IMR-90 (cell line): ENCODE measurements at regions not wholly inside any gene's neighbourhood (a gene's known extent, or its start where the extent isn't known, plus 50 kb on each side); places are given as distances from the start of the nearest gene placed in this dataset.

Experiments used
- ATAC-seq: fragments of 200-7000 bp; cut with Tn5 transposase; 2 replicates; pipeline ENCODE4 v1.9.1; 2020; ENCODE audit warnings: low read depth, mild to moderate bottlenecking, moderate library complexity
- BruUV-seq: library from RNA; stranded (reverse); fragments of 400-500 nt; replicated peaks from 2 replicates; lab custom pipeline; 2021; lab: Mats Ljungman, UMichigan
- CTCF ChIA-PET: fragments of 300-600 bp; formaldehyde crosslinking; extraction: SDS; loops from one replicate; lab custom pipeline; 2021; ENCODE audit warnings: antibody characterized with exemption; lab: Yijun Ruan, JAX
- POLR2A ChIA-PET: fragments of 300-600 bp; sonication (Branson Sonifier 250); formaldehyde crosslinking; loops from one replicate; lab custom pipeline; 2022; ENCODE audit warnings: antibody characterized with exemption; ENCODE audit not compliant: unreplicated experiment; lab: Charles Lee
- DNase-seq: peaks from one replicate; pipeline ENCODE4 v3.0.0; 2013
- H2AFZ ChIP-seq: replicated peaks from 2 replicates; pipeline ENCODE3; 2013; ENCODE audit warnings: low read length, mild to moderate bottlenecking; ENCODE audit not compliant: poor library complexity
- H2AK5ac ChIP-seq: 2 replicates; pipeline ENCODE4 v1.6.1; 2013; ENCODE audit warnings: low read depth, low read length, inconsistent platforms
- H2AK9ac ChIP-seq: replicated peaks from 2 replicates; pipeline ENCODE3; 2013; ENCODE audit warnings: mild to moderate bottlenecking, low read depth, low read length, moderate library complexity; ENCODE audit not compliant: poor library complexity
- H2BK120ac ChIP-seq: 2 replicates; pipeline ENCODE4 v1.6.1; 2013; ENCODE audit warnings: low read depth, low read length, inconsistent platforms
- H2BK15ac ChIP-seq: 3 replicates; pipeline ENCODE4 v1.6.1; 2013; ENCODE audit warnings: low read depth, low read length, inconsistent platforms
- H2BK20ac ChIP-seq: 2 replicates; pipeline ENCODE4 v1.6.1; 2013; ENCODE audit warnings: low read depth, mild to moderate bottlenecking, inconsistent platforms, low read length, moderate library complexity
- H2BK5ac ChIP-seq: 2 replicates; pipeline ENCODE4 v1.6.1; 2013; ENCODE audit warnings: mild to moderate bottlenecking, low read depth, low read length, inconsistent platforms; ENCODE audit not compliant: poor library complexity, severe bottlenecking
- H3K14ac ChIP-seq: replicated peaks from 2 replicates; pipeline ENCODE4 v1.6.1; 2013; ENCODE audit warnings: low read depth, low read length, inconsistent platforms
- H3K18ac ChIP-seq: 2 replicates; pipeline ENCODE4 v1.6.1; 2013; ENCODE audit warnings: low read depth, low read length, control low read depth
- H3K23ac ChIP-seq: 2 replicates; pipeline ENCODE4 v1.6.1; 2013; ENCODE audit warnings: low read depth, low read length, inconsistent platforms
- H3K27ac ChIP-seq: 2 replicates; pipeline ENCODE4 v1.5.1; 2013; ENCODE audit warnings: mild to moderate bottlenecking, control low read depth, low read length; ENCODE audit not compliant: insufficient read depth
- H3K27me3 ChIP-seq: 2 replicates; pipeline ENCODE4 v1.6.1; 2013; ENCODE audit warnings: low read length; ENCODE audit not compliant: control insufficient read depth, insufficient read depth
- H3K36me3 ChIP-seq: 2 replicates; pipeline ENCODE4 v1.6.1; 2013; ENCODE audit warnings: low read length, mixed read lengths; ENCODE audit not compliant: control insufficient read depth, insufficient read depth
- H3K4ac ChIP-seq: 2 replicates; pipeline ENCODE4 v1.6.1; 2013; ENCODE audit warnings: low read depth, low read length, inconsistent platforms
- H3K4me1 ChIP-seq: 2 replicates; pipeline ENCODE4 v1.6.1; 2013; ENCODE audit warnings: low read length, mixed read lengths; ENCODE audit not compliant: control insufficient read depth, insufficient read depth
- H3K4me2 ChIP-seq: 2 replicates; pipeline ENCODE4 v1.6.1; 2013; ENCODE audit warnings: low read depth, mild to moderate bottlenecking, control low read depth, low read length, moderate library complexity
- H3K4me3 ChIP-seq: 2 replicates; pipeline ENCODE4 v1.5.1; 2013; ENCODE audit warnings: low read depth, mild to moderate bottlenecking, control low read depth, low read length, moderate library complexity; ENCODE audit not compliant: insufficient read depth
- H3K56ac ChIP-seq: 2 replicates; pipeline ENCODE4 v1.6.1; 2013; ENCODE audit warnings: low read length, inconsistent platforms; ENCODE audit not compliant: insufficient read depth; ENCODE audit errors: extremely low read depth
- H3K79me1 ChIP-seq, 2 experiments: 2 replicates each; pipeline ENCODE4 v1.6.1; 2013; ENCODE audit warnings: low read length in 2 of 2, inconsistent platforms in 1 of 2, low read depth in 1 of 2
- H3K9ac ChIP-seq: 2 replicates; pipeline ENCODE4 v1.6.1; 2013; ENCODE audit warnings: low read depth, low read length, control low read depth
- H3K9me1 ChIP-seq: 2 replicates; pipeline ENCODE4 v1.6.1; 2013; ENCODE audit warnings: low read length, inconsistent platforms; ENCODE audit not compliant: insufficient read depth
- H3K9me3 ChIP-seq: 2 replicates; pipeline ENCODE4 v1.6.1; 2013; ENCODE audit warnings: low read length; ENCODE audit not compliant: control insufficient read depth, insufficient read depth
- H4K20me1 ChIP-seq: 2 replicates; pipeline ENCODE4 v1.6.1; 2013; ENCODE audit warnings: low read length, inconsistent platforms; ENCODE audit not compliant: insufficient read depth
- H4K5ac ChIP-seq: 2 replicates; pipeline ENCODE4 v1.6.1; 2013; ENCODE audit warnings: mild to moderate bottlenecking, low read depth, low read length, control low read depth
- H4K8ac ChIP-seq, 2 experiments: 2 replicates each; pipeline ENCODE4 v1.6.1; 2013; ENCODE audit warnings: low read depth in 2 of 2, low read length in 2 of 2, control low read depth in 1 of 2, inconsistent platforms in 1 of 2
- H4K91ac ChIP-seq: 2 replicates; pipeline ENCODE4 v1.6.1; 2013; ENCODE audit warnings: low read depth, low read length, inconsistent platforms; ENCODE audit not compliant: insufficient read depth
- BHLHE40 ChIP-seq: fragments of 150-350 bp; IDR thresholded peaks from 2 replicates; pipeline ENCODE4 v1.6.1; 2016; ENCODE audit warnings: mild to moderate bottlenecking, low read depth, low read length
- CEBPB ChIP-seq: IDR thresholded peaks from 2 replicates; pipeline ENCODE4 v1.6.1; 2012; ENCODE audit warnings: low read depth, low read length, improper control_type of control experiment
- CHD1 ChIP-seq: IDR thresholded peaks from 2 replicates; pipeline ENCODE4 v1.6.1; 2012; ENCODE audit warnings: low read depth, low read length, improper control_type of control experiment
- FOS ChIP-seq: fragments of 150-350 bp; IDR thresholded peaks from 2 replicates; pipeline ENCODE4 v1.6.1; 2016; ENCODE audit warnings: low read depth, low read length
- MAFK ChIP-seq: IDR thresholded peaks from 2 replicates; pipeline ENCODE4 v1.6.1; 2012; ENCODE audit warnings: low read depth, low read length, improper control_type of control experiment
- MAZ ChIP-seq: IDR thresholded peaks from 2 replicates; pipeline ENCODE4 v1.6.1; 2012; ENCODE audit warnings: low read depth, mild to moderate bottlenecking, low read length, improper control_type of control experiment, moderate library complexity, borderline replicate concordance
- MXI1 ChIP-seq: IDR thresholded peaks from 2 replicates; pipeline ENCODE4 v1.6.1; 2012; ENCODE audit warnings: low read depth, mild to moderate bottlenecking, low read length, moderate library complexity, borderline replicate concordance
- NFE2L2 ChIP-seq: fragments of 150-350 bp; IDR thresholded peaks from 2 replicates; pipeline ENCODE4 v1.6.1; 2016; ENCODE audit warnings: low read depth, mild to moderate bottlenecking, low read length
- POLR2A ChIP-seq: IDR thresholded peaks from 2 replicates; pipeline ENCODE4 v1.6.1; 2012; ENCODE audit warnings: mild to moderate bottlenecking, low read depth, low read length
- RAD21 ChIP-seq: IDR thresholded peaks from 2 replicates; pipeline ENCODE4 v1.6.1; 2012; ENCODE audit warnings: low read length, improper control_type of control experiment
- RCOR1 ChIP-seq: IDR thresholded peaks from 2 replicates; pipeline ENCODE4 v1.6.1; 2012; ENCODE audit warnings: mild to moderate bottlenecking, low read length, improper control_type of control experiment; ENCODE audit not compliant: insufficient replicate concordance
- RFX5 ChIP-seq: IDR thresholded peaks from 2 replicates; pipeline ENCODE4 v1.8.0; 2012; ENCODE audit warnings: low read depth, mild to moderate bottlenecking, low read length, moderate library complexity
- SMC3 ChIP-seq: fragments of 150-350 bp; IDR thresholded peaks from 2 replicates; pipeline ENCODE4 v1.6.1; 2016; ENCODE audit warnings: low read depth, mild to moderate bottlenecking, antibody characterized with exemption, low read length, moderate library complexity
- WGBS, 2 experiments: methylation state at CpG; one replicate each; pipeline versions ENCODE4 v1.1.5 to v1.1.7; 2013; ENCODE audit warnings: missing lambda C conversion rate in 2 of 2; ENCODE audit not compliant: insufficient read length in 1 of 2; ENCODE audit errors: extremely low coverage in 2 of 2; 5-methylcytosine and 5-hydroxymethylcytosine counted together
- dilution Hi-C: fragments of 300-500 bp; cut with HindIII; formaldehyde crosslinking; loops from one replicate; pipeline ENCODE4 v1.14.3; 2018; ENCODE audit warnings: low sequenced_read_pairs; ENCODE audit not compliant: unreplicated experiment
- in situ Hi-C: fragments of 300-500 bp; cut with MboI; formaldehyde crosslinking; loops from 3 replicates; pipeline ENCODE4 v1.14.3; 2019; ENCODE audit warnings: low sequenced_read_pairs, inconsistent platforms, mixed read lengths
- intact Hi-C: fragments of 100-400 bp; cut with micrococcal nuclease; formaldehyde crosslinking; loops from 2 replicates; pipeline ENCODE4 v1.10.0; 2022
- TF ChIP-seq, protein P1 (sequence below): conservative IDR thresholded peaks from 2 replicates; pipeline ENCODE4 v1.5.1; 2012; ENCODE audit warnings: mild to moderate bottlenecking, low read depth, low read length, improper control_type of control experiment
- TF ChIP-seq, protein P2 (sequence below): fragments of 150-350 bp; IDR thresholded peaks from 2 replicates; pipeline ENCODE4 v1.6.1; 2017; ENCODE audit warnings: mild to moderate bottlenecking, antibody characterized with exemption, low read length, low read depth
- TF ChIP-seq, protein P3 (sequence below): fragments of 150-350 bp; IDR thresholded peaks from 2 replicates; pipeline ENCODE4 v1.6.1; 2016; ENCODE audit warnings: low read depth, mild to moderate bottlenecking, low read length, moderate library complexity, borderline replicate concordance

DNA sequence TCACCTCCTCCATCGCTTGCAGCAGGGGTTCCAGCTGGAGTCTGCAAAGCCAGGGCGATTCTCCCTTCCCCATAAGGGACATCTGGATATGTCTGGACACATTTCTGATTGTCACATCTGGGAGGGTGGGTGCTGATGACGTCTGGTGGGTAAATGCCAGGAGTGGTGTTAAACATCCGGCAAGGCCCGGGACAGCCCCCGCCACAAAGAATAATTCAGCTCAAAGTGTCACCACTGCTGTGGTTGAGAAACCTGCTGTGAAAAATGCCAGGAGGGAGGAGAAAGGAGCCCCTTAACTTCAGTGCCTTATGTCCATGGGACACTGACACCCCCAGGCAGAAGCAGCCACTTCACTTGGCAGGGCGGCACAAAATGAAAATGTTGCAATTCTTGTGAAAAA is 179.4 kb upstream of the SDK2 start:
- DNase-seq (no peak), ATAC-seq (no peak)
- H3K9ac ChIP-seq: no peak overlapping the region
- no peak overlapping the region for H4K91ac ChIP-seq
- no peak overlapping the region for H3K27ac ChIP-seq
- H2BK20ac ChIP-seq: no peak overlapping the region
- no peak overlapping the region for H4K8ac ChIP-seq
- WGBS, 2 experiments: no CpG with 5 or more reads among the region's 7 CpGs
- BruUV-seq: no TSS peak
- no peaks in the 10 kb centered on the region for H3K27me3 ChIP-seq
- H2AK9ac ChIP-seq: no peak overlapping the region
- no peak overlapping the region for H4K5ac ChIP-seq
- H4K20me1 ChIP-seq: no peaks in the 10 kb centered on the region
- peaks cover 43% of the 10 kb centered on the region for H3K9me3 ChIP-seq
- H3K18ac ChIP-seq: no peak overlapping the region
- ChIA-PET POLR2A (no interaction called here), CTCF (no interaction called here)
- H2AFZ ChIP-seq: no peak overlapping the region
- H3K14ac ChIP-seq: no peak overlapping the region
- intact Hi-C loops: no loop called here
- H3K23ac ChIP-seq: no peak overlapping the region
- no peak overlapping the region for H2BK15ac ChIP-seq
- in situ Hi-C loops: no loop called here
- no peak for TF ChIP-seq MAFK
- TF ChIP-seq BHLHE40: no peak
- no peak for TF ChIP-seq FOS
- TF ChIP-seq RFX5: no peak
- TF ChIP-seq MXI1: no peak
- TF ChIP-seq, protein P1, sequence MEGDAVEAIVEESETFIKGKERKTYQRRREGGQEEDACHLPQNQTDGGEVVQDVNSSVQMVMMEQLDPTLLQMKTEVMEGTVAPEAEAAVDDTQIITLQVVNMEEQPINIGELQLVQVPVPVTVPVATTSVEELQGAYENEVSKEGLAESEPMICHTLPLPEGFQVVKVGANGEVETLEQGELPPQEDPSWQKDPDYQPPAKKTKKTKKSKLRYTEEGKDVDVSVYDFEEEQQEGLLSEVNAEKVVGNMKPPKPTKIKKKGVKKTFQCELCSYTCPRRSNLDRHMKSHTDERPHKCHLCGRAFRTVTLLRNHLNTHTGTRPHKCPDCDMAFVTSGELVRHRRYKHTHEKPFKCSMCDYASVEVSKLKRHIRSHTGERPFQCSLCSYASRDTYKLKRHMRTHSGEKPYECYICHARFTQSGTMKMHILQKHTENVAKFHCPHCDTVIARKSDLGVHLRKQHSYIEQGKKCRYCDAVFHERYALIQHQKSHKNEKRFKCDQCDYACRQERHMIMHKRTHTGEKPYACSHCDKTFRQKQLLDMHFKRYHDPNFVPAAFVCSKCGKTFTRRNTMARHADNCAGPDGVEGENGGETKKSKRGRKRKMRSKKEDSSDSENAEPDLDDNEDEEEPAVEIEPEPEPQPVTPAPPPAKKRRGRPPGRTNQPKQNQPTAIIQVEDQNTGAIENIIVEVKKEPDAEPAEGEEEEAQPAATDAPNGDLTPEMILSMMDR: no peak
- no peak for TF ChIP-seq POLR2A
- TF ChIP-seq RCOR1: no peak
- no peak for TF ChIP-seq CEBPB
- TF ChIP-seq, protein P2, sequence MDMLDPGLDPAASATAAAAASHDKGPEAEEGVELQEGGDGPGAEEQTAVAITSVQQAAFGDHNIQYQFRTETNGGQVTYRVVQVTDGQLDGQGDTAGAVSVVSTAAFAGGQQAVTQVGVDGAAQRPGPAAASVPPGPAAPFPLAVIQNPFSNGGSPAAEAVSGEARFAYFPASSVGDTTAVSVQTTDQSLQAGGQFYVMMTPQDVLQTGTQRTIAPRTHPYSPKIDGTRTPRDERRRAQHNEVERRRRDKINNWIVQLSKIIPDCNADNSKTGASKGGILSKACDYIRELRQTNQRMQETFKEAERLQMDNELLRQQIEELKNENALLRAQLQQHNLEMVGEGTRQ: no peak
- no peak for TF ChIP-seq CHD1
- no peak for TF ChIP-seq MAZ
- no peak for TF ChIP-seq SMC3
- TF ChIP-seq NFE2L2: no peak
- no peak for TF ChIP-seq RAD21
- TF ChIP-seq, protein P3, sequence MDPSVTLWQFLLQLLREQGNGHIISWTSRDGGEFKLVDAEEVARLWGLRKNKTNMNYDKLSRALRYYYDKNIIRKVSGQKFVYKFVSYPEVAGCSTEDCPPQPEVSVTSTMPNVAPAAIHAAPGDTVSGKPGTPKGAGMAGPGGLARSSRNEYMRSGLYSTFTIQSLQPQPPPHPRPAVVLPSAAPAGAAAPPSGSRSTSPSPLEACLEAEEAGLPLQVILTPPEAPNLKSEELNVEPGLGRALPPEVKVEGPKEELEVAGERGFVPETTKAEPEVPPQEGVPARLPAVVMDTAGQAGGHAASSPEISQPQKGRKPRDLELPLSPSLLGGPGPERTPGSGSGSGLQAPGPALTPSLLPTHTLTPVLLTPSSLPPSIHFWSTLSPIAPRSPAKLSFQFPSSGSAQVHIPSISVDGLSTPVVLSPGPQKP: no peak
- no peak overlapping the region for H3K4me2 ChIP-seq
- no peak overlapping the region for H2AK5ac ChIP-seq
- dilution Hi-C loops: no loop called here
- H2BK120ac ChIP-seq: no peak overlapping the region
- H2BK5ac ChIP-seq: no peak overlapping the region
- no peak overlapping the region for H3K56ac ChIP-seq
- no peaks in the 10 kb centered on the region for H3K4me1 ChIP-seq
- H3K36me3 ChIP-seq: no peaks in the 10 kb centered on the region
- H3K4ac ChIP-seq: no peak overlapping the region
- no peaks in the 10 kb centered on the region for H3K9me1 ChIP-seq
- no peaks in the 10 kb centered on the region for H3K79me1 ChIP-seq
- H3K4me3 ChIP-seq: no peak overlapping the region
